PFSK-1 (cell line): ENCODE measurements at regions not wholly inside any gene's neighbourhood (a gene's known extent, or its start where the extent isn't known, plus 50 kb on each side); places are given as distances from the start of the nearest gene placed in this dataset.

Experiments used
- FOXP2 ChIP-seq: optimal IDR thresholded peaks from 2 replicates; pipeline ENCODE3; 2011; ENCODE audit warnings: borderline replicate concordance, control low read depth, inconsistent platforms; ENCODE audit not compliant: insufficient read depth; ENCODE audit errors: extremely low read length, extremely low read depth
- POLR2AphosphoS5 ChIP-seq: IDR thresholded peaks from 2 replicates; pipeline ENCODE4 v1.6.1; 2012; ENCODE audit warnings: low read depth, mild to moderate bottlenecking, control low read depth, low read length, moderate library complexity
- SIN3A ChIP-seq: IDR thresholded peaks from 2 replicates; pipeline ENCODE4 v1.6.1; 2012; ENCODE audit warnings: mild to moderate bottlenecking, low read length, moderate library complexity, borderline replicate concordance; ENCODE audit not compliant: insufficient read depth
- TAF1 ChIP-seq: IDR thresholded peaks from 2 replicates; pipeline ENCODE4 v1.6.1; 2012; ENCODE audit warnings: low read length, control low read depth, borderline replicate concordance; ENCODE audit not compliant: insufficient read depth
- TF ChIP-seq, protein P1 (sequence below), 2 experiments: IDR thresholded peaks; 2 replicates each; pipeline versions ENCODE4 v1.6.1 to v1.8.0; 2011 to 2012; ENCODE audit warnings: low read depth in 2 of 2, low read length in 2 of 2, control low read depth in 1 of 2, inconsistent platforms in 1 of 2, mild to moderate bottlenecking in 1 of 2, moderate library complexity in 1 of 2; ENCODE audit not compliant: insufficient read depth in 1 of 2

DNA sequence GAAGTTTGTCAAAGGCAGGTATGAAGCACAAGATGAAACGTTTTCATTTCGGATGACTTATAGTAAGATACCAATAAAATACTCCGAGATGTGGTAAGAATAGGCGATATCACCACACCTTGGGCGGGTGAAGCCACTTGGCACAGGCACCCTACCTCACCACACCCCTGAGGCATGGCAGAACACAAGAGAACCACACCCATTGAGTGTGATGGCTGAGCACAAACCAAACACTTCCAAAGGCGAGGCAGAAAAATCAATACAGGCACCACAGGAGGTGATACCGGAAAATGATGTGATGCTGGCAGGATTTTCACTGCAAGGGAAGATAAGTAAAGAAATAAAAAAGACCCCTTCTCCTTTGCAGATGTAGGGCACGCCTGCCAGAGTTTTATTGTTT, 332.9 kb upstream of the PRDM1 start:
- no peak for TF ChIP-seq SIN3A
- TF ChIP-seq, protein P1, sequence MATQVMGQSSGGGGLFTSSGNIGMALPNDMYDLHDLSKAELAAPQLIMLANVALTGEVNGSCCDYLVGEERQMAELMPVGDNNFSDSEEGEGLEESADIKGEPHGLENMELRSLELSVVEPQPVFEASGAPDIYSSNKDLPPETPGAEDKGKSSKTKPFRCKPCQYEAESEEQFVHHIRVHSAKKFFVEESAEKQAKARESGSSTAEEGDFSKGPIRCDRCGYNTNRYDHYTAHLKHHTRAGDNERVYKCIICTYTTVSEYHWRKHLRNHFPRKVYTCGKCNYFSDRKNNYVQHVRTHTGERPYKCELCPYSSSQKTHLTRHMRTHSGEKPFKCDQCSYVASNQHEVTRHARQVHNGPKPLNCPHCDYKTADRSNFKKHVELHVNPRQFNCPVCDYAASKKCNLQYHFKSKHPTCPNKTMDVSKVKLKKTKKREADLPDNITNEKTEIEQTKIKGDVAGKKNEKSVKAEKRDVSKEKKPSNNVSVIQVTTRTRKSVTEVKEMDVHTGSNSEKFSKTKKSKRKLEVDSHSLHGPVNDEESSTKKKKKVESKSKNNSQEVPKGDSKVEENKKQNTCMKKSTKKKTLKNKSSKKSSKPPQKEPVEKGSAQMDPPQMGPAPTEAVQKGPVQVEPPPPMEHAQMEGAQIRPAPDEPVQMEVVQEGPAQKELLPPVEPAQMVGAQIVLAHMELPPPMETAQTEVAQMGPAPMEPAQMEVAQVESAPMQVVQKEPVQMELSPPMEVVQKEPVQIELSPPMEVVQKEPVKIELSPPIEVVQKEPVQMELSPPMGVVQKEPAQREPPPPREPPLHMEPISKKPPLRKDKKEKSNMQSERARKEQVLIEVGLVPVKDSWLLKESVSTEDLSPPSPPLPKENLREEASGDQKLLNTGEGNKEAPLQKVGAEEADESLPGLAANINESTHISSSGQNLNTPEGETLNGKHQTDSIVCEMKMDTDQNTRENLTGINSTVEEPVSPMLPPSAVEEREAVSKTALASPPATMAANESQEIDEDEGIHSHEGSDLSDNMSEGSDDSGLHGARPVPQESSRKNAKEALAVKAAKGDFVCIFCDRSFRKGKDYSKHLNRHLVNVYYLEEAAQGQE (IDR thresholded peaks at IDR 0.05; ENCODE audit: insufficient read depth in 1 of 2, low read depth in 2 of 2, low read length in 2 of 2): no peak
- TF ChIP-seq TAF1: no peak
- TF ChIP-seq POLR2AphosphoS5: no peak
- TF ChIP-seq FOXP2: no peak

DNA sequence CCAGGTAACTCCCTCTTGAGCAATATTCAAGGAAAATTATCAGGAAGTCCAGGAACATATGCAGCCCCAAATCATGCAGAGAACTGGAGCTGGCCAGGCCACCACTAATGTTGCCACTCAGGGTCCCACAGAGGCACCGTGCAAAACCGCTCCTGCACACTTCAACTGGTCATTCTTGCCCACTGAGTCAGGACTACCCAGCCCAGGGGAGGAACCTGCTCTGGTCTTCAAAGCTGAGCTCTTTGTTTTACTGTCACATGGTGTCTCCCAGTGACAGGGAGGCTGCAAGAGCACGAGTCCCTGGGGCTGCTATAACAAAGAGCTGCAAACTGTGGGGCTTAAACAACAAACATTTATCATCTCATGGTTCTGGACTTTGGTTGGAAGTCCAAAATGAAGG, 336.0 kb upstream of the PRDM1 start:
- TF ChIP-seq POLR2AphosphoS5 (no peak), SIN3A (no peak), TAF1 (no peak), FOXP2 (no peak)
- TF ChIP-seq, protein P1 (IDR thresholded peaks at IDR 0.05; ENCODE audit: insufficient read depth in 1 of 2, low read depth in 2 of 2, low read length in 2 of 2): no peak

DNA sequence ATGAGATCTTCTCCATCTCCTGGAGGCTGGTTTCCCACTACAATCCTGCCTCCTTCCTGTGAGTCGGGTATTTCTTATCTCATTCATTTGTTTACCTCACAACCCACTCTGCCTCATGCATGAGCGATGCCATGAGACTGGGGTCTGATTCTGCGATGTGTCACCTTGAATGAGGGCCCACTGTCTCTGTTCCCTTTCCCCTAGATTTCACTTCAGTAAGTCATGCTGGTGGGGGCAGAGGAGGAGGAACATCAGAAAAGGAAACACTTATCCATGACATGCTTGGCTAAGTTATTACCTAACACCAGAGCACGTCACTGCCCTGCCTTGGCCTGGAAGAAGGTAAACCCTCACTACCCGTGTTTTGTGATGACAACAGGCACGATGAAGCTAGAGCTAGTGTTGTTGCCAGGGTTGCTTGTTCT, 337.4 kb upstream of the PRDM1 start:
- no peak for TF ChIP-seq TAF1
- TF ChIP-seq SIN3A: no peak
- TF ChIP-seq, protein P1 (IDR thresholded peaks at IDR 0.05; ENCODE audit: insufficient read depth in 1 of 2, low read depth in 2 of 2, low read length in 2 of 2): no peak
- no peak for TF ChIP-seq POLR2AphosphoS5
- TF ChIP-seq FOXP2: no peak

DNA sequence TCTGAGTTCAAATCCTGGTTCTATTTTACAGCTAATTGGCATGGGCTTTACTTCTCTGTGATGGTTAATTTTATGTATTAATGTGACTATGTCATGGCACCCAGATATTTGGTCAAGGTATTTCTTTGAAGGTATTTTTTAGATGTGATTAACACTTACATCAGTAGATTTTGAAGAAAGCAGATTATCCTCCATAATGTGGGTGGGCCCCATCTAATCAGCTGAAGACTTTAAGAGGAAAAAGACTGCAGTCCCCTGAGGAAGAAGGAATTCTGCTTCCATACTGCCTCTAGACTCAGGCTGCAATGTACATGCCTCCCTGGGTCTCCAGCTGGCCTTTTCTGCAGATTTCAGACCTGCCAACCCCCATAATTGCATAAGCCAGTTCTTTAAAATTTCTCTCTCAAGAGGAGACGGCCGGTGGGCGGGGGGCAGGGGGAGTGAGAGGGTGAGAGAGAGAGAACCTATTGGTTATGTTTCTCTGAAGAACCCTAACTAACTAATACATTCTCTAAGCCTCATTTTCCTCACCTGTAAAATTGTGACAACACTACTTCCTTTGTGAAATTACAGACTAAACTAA, 338.2 kb upstream of the PRDM1 start:
- TF ChIP-seq POLR2AphosphoS5 (no peak), FOXP2 (no peak), TAF1 (no peak), SIN3A (no peak)
- TF ChIP-seq, protein P1 (IDR thresholded peaks at IDR 0.05; ENCODE audit: insufficient read depth in 1 of 2, low read depth in 2 of 2, low read length in 2 of 2): no peak
